GM10266 (cell line): ENCODE measurements at regions not wholly inside any gene's neighbourhood (a gene's known extent, or its start where the extent isn't known, plus 50 kb on each side); places are given as distances from the start of the nearest gene placed in this dataset.

Experiments used
- DNase-seq: peaks from one replicate; pipeline ENCODE4 v3.0.0; 2012; ENCODE audit errors: extremely low spot score
- CTCF ChIP-seq: IDR thresholded peaks from 2 replicates; pipeline ENCODE4 v1.5.1; 2012; ENCODE audit warnings: mild to moderate bottlenecking, low read depth; ENCODE audit not compliant: control insufficient read depth, insufficient read depth; ENCODE audit errors: missing control alignments

- TF ChIP-seq CTCF: no peak
- DNase-seq: no peak
These were observed 197.1 kb upstream of the RPL38 start for GRCh38 chr17:74006371-74006770.

- TF ChIP-seq CTCF: peak; percentile 42
- peak; percentile 31 for DNase-seq
These were observed 195.3 kb upstream of the RPL38 start for GRCh38 chr17:74008196-74008595.

GRCh38 chr17:74009056-74009625 lies 194.3 kb upstream of the RPL38 start:
- DNase-seq: no peak
- no peak for TF ChIP-seq CTCF

GRCh38 chr17:74010903-74011302 lies 192.6 kb upstream of the RPL38 start:
- DNase-seq: no peak
- TF ChIP-seq CTCF: no peak

GRCh38 chr17:74011966-74012365 lies 191.5 kb upstream of the RPL38 start:
- no peak for DNase-seq
- no peak for TF ChIP-seq CTCF

- DNase-seq: no peak
- TF ChIP-seq CTCF: no peak
These were observed 191.0 kb upstream of the RPL38 start for GRCh38 chr17:74012465-74012864.

GRCh38 chr17:74015316-74015715 lies 188.2 kb upstream of the RPL38 start:
- no peak for DNase-seq
- TF ChIP-seq CTCF: no peak
